DND-41 (cell line): ENCODE measurements at regions not wholly inside any gene's neighbourhood (a gene's known extent, or its start where the extent isn't known, plus 50 kb on each side); places are given as distances from the start of the nearest gene placed in this dataset.

Source experiments
- CTCF ChIP-seq: IDR thresholded peaks from 2 replicates; pipeline ENCODE4 v1.5.1; 2012; ENCODE audit warnings: borderline replicate concordance, low read length, moderate library complexity, mild to moderate bottlenecking; ENCODE audit not compliant: poor library complexity, severe bottlenecking; ENCODE audit errors: extremely low read depth
- EZH2 ChIP-seq: IDR thresholded peaks from 3 replicates; pipeline ENCODE4 v1.6.1; 2012; ENCODE audit warnings: borderline replicate concordance, low read depth, mild to moderate bottlenecking, moderate library complexity, low read length, inconsistent platforms; ENCODE audit not compliant: severe bottlenecking

GRCh38 chr13:62563251-62563650 lies 1147.6 kb upstream of the PCDH20 start:
- TF ChIP-seq CTCF (no peak), EZH2 (no peak)
